HT1080 (cell line): ENCODE measurements at regions not wholly inside any gene's neighbourhood (a gene's known extent, or its start where the extent isn't known, plus 50 kb on each side); places are given as distances from the start of the nearest gene placed in this dataset.
"Not testable (repeated sequence)": the region's sequence is repeated elsewhere in the genome, so short reads cannot be mapped to it uniquely, and the experiment has no call there.

ENCODE experiments used
- DNase-seq: peaks from one replicate; pipeline ENCODE4 v3.0.0-alpha.2; 2015; ENCODE audit warnings: low read depth

DNA sequence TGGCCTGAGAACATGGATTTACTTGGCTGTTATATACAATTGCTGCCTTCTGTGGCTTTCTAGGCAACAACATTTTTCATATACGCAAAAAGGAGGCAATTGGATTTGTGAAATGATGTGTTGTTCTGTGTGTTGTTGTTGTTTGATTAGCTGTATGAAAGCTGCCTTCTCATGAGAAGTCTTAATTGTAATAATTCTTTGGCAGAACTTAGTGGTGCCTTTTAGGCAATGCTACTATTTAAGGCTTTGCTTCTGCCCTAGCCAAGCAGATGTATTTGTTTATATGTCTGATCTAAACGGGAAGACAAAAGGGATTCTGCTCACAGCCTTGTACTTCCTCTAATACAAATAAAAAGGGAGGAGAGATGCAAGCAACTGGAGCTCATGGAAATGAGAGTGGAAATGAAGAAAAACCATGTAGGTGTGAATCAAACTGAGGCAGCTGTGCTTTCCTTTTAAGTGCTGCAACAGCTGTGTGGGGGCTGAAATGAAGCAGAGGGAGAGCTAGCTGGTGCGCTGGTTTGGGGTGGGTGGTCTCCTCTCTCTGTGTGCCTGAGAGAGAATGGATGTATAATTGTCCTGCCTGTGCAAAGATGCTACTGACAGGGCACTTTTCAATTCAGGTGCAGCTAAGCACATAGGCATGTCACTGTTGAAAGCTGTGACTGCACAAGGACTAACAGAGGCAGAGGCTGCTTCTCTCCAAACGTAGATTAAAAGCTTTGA, 386.9 kb upstream of the MAN1A1 start:
- DNase-seq: no peak

DNA sequence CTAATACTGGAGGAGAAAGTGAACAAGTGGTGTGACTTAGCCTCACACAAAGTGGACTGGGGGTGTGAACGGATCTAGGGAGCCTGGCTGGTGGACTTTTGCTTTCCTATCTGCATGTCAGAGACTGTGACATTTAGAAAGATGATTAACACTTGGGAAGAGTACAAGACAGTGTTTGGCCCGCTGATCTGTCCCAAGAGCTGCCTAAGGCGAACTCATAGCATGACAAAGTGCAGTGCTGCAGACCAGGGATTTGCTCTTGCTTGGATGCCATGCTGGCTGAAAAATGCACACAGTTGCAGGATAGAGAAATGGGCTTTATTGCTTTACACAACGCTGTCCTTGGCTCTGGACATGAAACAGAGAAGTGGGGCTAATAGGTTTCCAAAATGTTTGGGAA, 386.0 kb upstream of the MAN1A1 start:
- no peak for DNase-seq

DNA sequence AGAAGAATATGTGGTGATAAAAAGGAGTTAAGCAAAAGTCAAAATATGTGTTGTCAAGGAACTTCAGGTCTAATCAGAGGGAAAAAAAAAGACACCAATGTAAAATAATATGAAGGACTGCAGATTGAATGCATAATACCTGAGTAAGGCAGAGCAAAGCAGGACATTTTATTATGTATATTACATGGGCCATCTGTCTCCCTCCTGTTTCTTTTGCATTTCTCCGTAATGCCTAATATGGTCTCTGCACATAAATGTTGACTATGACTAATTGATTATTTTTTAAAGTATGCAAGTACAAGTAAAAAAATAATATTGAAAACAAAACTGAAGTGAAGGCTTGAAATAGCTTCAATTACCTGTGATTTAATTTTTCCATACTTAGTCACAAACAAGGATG, 384.7 kb upstream of the MAN1A1 start:
- no peak for DNase-seq

DNA sequence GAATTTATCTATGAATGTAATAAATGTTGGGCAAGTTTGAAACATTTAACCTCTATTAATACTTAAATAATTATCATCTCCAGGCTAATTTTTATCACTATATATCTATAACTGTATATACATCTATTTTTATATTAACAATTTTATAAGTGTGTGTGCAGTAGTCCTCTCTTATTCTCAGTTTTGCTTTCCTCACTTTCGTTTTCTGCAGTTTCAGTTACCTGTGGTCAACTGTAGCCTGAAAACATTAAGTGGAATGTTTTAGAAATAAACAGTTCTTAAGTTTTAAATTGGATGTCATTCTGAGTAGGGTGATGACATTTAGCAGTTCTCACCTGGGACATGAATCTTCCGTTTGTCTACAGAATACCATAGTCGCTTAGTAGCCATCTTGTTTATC, 379.4 kb upstream of the MAN1A1 start:
- no peak for DNase-seq

DNA sequence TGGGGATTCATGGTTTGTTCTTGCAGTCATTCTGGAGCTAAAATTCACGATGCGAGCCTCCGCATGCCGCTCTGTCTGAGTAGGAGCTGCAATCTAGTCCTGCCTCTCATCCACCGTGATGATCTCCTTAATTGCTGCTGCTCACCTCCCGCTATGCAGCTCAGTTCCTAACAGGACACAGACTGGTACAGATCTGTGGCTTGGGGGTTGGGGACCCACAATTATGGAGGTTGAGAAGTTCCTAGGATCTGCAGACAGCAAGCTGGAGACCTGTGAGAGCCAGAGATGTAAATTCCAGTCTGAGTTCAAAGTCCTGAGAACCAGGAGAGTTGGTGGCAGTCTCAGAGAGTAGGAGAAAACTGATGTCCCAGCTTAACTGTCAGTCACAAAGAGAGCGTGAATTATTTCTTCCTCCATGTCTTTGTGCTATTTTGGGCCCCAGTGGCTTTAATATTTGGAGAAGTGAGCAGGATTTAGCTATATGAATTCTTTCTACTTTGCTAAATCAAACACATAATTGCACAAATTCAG, 378.7 kb upstream of the MAN1A1 start:
- no peak for DNase-seq

DNA sequence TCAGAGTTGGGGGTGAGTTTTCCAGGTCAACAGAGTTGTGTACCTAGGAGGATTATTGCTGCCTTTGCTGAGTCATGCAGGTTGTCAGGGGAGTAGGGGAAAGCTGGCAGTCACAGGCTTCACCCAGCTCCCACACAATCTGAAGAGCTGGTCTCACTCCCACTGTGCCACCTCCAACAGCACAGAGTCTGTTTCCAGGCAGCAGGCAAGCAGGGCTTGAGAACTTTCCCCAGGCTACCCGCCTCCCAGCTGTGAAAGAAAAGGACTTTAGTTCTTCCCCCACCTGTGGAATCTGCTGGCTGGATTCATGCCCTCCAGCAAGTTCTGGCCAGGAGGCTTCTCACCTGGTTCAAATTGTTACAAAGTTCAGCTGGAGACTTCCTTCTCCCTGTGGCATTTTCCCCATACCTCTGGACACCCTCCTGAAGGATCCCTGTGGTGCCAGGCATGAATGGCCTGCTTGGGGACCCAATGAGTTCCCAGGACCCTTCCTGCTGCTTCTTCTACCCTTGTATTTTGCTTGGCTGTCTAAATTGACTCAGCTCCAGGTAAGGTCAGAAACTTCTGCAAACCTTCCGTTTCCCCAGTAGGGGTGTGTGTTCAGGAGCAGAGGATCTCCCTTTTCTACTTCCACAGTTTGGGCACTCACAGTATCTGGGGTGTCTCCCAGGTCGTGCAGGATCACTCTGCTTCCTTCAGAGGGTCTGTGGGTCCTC, 378.1 kb upstream of the MAN1A1 start:
- DNase-seq: peak; percentile 5

DNA sequence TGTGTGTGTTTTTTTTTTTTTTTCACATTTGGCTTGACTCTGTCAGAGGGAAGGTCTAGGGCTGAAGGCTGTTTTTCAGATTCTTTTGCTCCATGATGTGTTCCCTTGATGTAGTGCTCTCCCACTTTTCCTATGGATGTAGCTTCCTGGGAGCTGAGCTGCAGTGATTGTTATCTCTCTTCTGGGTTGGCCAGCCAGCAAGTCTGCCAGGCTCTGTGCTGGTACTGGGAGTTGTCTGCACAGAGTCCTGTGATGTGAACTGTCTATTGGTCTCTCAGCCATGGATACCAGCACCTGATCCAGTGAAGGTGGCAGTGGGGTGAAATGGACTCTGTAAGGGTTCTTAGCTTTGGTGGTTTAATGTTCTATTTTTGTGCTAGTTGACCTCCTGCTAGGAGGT, 377.4 kb upstream of the MAN1A1 start:
- not testable (repeated sequence) for DNase-seq

DNA sequence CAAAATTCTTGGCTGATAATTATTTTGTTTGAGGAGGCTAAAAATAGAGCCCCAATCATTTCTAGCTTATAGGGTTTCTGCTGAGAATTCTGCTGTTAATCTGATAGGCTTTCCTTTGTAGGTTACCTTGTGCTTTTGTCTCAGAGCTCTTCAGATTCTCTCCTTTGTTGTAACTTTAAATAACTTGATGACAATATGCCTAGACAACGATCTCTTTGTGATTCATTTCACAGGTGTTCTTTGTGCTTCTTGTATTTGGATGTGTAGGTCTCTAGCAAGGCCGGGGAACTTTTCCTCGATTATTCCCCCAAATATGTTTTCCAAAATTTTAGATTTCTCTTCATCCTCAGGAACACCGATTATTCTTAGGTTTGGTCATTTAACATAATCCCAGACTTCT, 376.5 kb upstream of the MAN1A1 start:
- DNase-seq: no peak

DNA sequence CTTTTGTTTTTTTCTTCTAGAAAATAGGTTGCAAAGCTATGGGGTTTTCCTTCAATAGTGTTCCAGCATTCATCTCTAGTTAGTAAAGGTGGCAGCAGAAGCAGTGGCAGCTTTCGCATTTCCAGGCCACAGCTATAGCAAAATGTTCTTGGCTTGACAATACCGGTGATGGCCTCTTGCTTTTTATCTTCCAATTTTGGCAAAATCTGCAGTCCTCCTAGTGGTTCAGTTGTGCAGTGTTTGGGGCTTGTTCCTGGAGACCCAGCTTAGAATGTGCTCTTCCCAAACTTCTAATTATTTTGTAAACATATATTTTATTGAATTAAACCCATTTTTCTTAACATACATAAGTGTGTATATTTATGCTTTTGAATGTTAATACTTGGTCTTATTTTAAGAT, 370.6 kb upstream of the MAN1A1 start:
- DNase-seq: peak; percentile 1

DNA sequence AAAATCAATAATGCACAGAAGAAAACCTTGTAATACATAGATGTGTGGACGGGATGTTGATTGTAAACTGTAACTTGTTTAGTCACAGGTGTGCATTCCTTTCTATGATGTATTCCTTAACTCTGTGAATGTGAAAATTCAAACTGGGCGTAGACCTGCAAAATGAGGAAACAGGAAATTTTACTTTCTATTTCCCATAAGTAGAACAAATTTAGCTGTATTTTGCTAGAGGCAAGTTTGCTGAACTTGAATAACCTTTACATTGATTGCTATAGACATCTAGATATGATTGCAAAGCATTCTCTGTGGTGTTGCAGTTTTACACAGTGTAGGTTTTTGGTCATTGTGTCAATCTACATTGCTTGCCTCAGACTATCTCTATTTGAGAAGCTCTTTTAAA, 368.4 kb upstream of the MAN1A1 start:
- DNase-seq: no peak

DNA sequence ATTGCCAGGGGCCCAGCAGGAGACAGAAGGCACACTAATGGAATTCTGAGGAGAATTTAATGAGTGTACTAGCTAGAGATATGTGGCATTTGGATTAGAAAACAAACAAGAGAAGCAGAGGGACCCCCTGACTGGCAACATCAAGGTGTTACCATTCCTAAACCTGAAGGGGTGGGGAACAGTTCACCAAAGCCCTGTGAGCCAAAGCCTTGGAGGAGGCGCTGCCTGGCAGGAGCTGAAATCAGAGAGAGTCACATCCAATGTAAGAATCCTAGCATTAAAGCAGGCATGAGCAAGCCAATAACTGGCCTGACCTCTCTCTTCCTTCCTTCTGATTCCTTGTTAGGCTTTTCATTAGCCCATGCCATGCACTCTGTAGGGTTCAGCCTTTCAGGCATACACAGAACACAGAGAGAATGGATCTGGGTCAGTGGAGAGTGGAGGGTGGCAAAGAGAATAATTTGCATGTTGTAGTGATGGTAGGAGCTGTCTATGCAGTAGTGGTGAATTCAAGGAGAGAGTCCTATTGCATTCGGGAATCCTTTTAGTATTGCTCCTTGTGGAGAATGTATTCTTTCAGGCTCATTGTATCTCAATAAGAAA, 367.2 kb upstream of the MAN1A1 start:
- no peak for DNase-seq

DNA sequence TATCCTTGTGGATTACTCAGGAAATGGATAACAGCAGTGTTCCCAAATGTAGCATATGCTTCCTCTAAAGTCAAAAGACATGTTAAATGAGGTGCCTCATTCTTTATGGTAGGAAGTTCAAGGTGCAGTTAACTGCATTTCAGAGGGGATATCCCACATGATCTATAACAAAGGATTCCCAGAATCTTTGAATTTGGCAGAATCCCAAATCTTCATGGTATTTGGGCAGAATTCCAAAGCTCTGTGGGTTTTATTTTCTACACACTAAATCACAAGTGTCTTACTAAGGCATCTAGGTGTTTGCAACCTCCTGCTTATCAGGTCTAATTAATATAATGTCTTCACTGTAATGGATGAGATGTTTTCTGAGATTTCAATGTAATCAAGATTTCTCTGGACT, 364.3 kb upstream of the MAN1A1 start:
- peak; percentile 29 for DNase-seq

DNA sequence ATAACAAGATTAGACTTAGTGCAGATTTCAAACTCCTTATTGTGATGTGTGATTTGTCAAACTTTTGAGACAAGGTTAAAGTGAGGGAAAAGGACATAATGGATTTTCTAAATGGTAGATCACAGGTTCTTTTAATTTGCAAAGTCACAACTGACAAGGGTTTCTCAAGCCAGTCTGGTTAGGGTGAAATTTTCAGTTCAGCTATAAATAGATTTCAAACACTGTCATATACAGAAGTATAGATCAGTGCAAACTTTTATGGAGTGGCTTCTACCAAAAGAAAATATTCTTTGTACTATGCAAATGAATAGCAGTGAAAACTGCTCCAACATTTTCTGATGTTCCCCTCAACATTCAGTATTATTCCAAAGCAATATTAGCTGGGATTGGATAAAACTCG, 337.1 kb upstream of the MAN1A1 start:
- no peak for DNase-seq

DNA sequence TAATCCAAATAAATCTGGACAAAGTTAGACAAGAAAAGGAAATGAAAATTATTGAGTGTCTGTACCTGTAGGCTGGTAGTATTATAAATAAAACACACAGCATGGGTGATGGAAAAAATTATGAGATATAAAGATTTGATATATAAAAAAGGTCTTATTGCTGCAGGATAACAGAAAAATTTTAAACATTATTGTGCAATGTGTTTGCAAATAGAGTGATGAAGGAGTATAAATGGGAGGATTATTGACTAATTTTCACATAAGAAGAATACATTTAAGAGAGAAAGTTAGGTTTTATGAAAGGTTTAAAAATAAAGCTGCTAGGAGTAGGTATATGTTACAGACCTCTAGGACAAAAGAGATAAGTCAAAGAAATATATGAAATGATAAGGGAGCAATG, 336.7 kb upstream of the MAN1A1 start:
- DNase-seq: no peak

DNA sequence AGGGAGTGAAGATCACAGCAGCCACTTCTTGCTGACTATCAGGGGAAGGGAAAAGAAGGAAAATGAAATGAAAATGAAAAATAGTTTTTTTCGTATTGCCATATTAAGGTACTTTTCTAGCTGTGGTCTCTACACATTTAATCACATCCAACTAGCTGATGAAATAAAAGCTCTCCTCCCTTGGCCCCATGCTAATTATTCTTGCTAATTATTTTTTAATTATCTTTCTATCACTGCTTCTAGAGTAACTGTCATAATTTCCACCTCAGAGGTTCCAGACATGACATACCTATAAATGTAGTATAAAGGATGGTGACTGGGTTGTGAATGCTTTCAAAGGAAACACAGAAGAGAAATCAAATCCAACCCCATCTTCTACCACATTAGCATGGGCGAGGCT, 334.1 kb upstream of the MAN1A1 start:
- no peak for DNase-seq

DNA sequence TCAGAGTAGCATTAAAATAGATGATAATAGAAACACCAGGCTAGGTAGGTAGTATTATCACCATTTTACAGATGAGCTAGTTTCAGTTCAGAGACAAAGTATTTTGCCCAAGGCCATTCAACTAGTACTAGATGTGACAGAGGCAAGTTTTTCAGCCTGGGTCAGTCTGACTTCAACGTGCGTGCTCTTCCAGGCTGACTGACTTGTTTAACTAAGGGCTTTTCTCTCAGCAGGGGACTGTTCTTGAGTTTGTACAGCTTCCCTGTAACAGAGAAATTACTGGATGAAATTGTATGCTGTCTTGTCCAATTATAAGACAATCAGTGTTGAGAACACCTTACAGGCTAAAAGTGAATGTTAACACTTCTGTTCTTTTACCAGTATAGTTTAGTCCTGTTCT, 333.5 kb upstream of the MAN1A1 start:
- DNase-seq: no peak

DNA sequence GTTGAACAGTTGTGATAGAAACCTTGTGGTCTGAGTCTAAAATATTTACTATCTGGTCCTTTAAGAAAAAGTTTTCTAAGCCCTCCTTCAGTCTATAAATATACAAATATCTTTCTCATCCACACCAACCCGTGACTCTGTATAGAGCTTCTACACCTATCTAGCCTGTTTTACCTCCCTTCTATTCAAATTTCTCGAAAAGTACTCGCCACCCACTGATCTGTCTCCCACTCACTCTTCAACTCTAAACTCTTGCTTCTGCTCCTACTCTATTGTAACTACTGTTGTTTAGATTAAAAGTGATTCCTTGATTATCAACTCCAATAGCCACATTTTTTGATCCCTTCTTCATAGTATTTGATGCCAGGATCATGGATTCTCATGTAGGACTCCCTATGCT, 329.4 kb upstream of the MAN1A1 start:
- no peak for DNase-seq

DNA sequence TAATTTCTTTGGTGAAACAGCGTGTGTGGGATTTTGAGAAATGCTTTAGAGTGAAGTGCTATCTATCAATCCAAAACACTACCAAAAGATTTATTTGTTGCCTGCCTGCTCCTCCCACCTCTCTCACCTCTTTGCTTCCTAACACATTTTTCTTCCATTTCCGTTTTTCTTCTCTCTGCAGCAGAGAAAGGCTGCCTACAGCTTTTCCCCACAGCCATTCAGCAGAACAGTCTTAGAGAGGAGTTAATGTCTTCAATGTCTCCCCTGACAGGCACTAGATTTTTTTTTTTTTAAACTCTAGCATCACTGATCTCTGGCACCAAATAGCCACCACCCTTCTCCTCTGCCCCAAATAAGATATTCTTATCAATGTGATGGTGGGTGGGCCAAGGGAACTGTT, 327.8 kb upstream of the MAN1A1 start:
- DNase-seq: no peak

DNA sequence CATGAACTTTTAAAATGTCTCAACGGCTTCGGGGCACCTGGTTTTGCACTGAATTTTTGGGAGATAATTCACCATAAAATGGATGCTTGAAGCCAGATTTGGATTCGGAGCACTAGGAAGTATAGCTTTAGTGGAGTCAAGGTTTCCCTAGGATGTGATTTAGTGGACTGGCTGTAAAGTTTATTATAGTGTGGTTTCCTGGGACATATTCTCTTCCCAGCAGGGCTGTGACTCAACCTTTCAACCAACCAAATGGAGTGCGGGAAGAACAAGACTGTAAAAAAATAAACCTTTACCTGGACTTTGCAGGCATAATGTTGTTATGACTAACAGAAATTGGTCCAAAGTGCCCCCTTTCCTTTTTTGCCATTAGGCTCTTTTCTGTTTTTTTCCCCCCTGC, 327.4 kb upstream of the MAN1A1 start:
- DNase-seq: peak; percentile 53

DNA sequence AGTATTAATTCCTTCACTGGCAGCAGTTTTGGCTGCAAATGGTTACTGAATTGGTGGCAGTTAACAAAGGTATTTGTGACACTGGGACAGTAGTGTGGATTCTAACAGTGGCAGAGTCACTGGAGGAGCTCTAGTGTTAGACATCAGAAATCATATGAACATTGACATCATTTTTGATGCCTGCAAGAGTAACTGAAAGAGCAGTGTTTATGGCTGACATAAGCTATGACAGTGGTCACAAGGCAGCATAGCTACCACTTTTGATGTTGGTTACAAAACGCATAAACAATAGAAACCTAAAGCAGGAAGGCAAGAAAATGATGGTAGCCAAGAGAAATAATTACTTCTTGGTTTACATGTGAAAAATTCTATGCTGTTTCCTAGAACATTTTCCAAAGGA, 326.7 kb upstream of the MAN1A1 start:
- no peak for DNase-seq

DNA sequence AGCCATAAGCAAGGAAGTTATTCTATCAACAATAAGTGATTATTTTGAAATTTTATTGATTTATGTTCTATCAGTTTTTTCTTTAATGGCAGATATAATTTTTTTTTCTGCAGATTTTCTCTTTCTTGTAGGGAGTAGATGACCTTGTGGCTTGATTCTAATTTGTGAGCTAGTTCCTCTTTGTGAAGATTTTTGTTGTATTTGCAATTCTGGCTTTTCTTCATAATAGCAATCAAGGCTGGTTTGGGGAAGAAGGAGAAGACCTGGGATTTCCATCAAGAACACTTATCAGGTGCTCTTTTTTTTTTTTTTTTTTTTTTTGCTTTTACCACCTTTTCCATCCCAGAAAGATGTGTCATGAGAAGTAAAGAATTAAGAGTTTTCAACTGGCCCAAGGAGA, 324.2 kb upstream of the MAN1A1 start:
- DNase-seq: no peak

DNA sequence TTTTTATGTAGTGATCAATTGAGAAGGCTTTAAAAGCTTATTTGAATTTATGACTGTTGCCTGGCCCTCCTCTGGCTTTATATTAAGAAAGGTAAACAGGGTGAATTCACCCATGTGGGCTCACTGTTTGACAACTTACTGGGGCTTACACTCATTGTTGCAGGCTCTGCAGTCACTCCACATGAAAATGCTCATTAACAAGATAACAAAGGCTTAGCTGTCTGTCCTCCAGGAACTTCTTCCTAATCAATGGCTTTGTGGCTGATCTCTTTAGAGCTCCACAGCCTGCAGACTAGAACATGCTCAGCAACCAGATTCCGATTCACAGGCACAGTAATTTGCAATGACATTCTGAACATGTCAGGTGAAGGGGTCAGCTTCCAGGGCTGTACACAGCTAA, 323.2 kb upstream of the MAN1A1 start:
- no peak for DNase-seq

DNA sequence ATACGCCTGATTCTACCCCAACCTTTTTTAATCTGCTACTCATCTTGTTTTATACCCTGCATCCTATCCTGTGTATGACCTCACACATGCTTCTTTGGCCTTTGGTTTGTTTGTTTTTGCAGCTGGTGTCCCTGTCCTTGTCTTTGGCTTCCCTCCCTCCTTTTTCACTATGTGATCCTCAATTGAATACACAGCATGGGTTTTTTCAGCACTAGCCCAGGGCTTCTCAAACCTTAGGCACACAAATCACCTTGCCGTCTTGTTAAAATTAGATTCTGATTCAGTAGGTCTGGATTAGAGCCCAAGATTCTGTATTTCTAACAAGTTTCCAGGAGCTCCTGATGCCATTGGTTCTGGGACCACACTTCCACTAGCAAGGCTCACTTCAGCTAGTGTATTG, 321.5 kb upstream of the MAN1A1 start:
- no peak for DNase-seq
